Effector CD8-positive, alpha-beta T cell (primary cell): ENCODE measurements at regions not wholly inside any gene's neighbourhood (a gene's known extent, or its start where the extent isn't known, plus 50 kb on each side); places are given as distances from the start of the nearest gene placed in this dataset.

Experiments
- DNase-seq: peaks from one replicate; lab custom pipeline; 2025; lab: John Stamatoyannopoulos, UW

- no peak for DNase-seq
These were observed 197.0 kb upstream of the ZMIZ1 start for GRCh38 chr10:78871796-78872195.

GRCh38 chr10:78873413-78873812 is 195.4 kb upstream of the ZMIZ1 start:
- DNase-seq: no peak

- DNase-seq: no peak
These were observed 193.4 kb upstream of the ZMIZ1 start for GRCh38 chr10:78875331-78875877.

- no peak for DNase-seq
These were observed 192.8 kb upstream of the ZMIZ1 start for GRCh38 chr10:78875932-78876331.

- no peak for DNase-seq
These were observed 192.3 kb upstream of the ZMIZ1 start for GRCh38 chr10:78876449-78876848.

GRCh38 chr10:78879621-78880020 is 189.1 kb upstream of the ZMIZ1 start:
- no peak for DNase-seq

GRCh38 chr10:78886129-78886528 is 182.6 kb upstream of the ZMIZ1 start:
- DNase-seq: no peak

- no peak for DNase-seq
These were observed 179.2 kb upstream of the ZMIZ1 start for GRCh38 chr10:78889536-78890063.

- no peak for DNase-seq
These were observed 178.3 kb upstream of the ZMIZ1 start for GRCh38 chr10:78890506-78890905.

GRCh38 chr10:78891741-78892140 is 177.0 kb upstream of the ZMIZ1 start:
- no peak for DNase-seq

- DNase-seq: no peak
These were observed 176.2 kb upstream of the ZMIZ1 start for GRCh38 chr10:78892338-78893176.

GRCh38 chr10:78893217-78893616 is 175.5 kb upstream of the ZMIZ1 start:
- DNase-seq: no peak

- no peak for DNase-seq
These were observed 174.5 kb upstream of the ZMIZ1 start for GRCh38 chr10:78894089-78894840.

- DNase-seq: no peak
These were observed 173.9 kb upstream of the ZMIZ1 start for GRCh38 chr10:78894841-78895195.

- no peak for DNase-seq
These were observed 173.3 kb upstream of the ZMIZ1 start for GRCh38 chr10:78895469-78895868.

GRCh38 chr10:78896159-78896928 is 172.4 kb upstream of the ZMIZ1 start:
- DNase-seq: no peak

- no peak for DNase-seq
These were observed 170.2 kb upstream of the ZMIZ1 start for GRCh38 chr10:78898341-78899097.

- DNase-seq: no peak
These were observed 169.5 kb upstream of the ZMIZ1 start for GRCh38 chr10:78899098-78899754.

GRCh38 chr10:78899996-78900714 is 168.6 kb upstream of the ZMIZ1 start:
- no peak for DNase-seq
